GM10847 (cell line): ENCODE measurements at regions not wholly inside any gene's neighbourhood (a gene's known extent, or its start where the extent isn't known, plus 50 kb on each side); places are given as distances from the start of the nearest gene placed in this dataset.

Source experiments
- POLR2A ChIP-seq: IDR thresholded peaks from 2 replicates; pipeline ENCODE4 v1.6.1; 2011; ENCODE audit not compliant: insufficient read length; ENCODE audit errors: extremely low read depth

DNA sequence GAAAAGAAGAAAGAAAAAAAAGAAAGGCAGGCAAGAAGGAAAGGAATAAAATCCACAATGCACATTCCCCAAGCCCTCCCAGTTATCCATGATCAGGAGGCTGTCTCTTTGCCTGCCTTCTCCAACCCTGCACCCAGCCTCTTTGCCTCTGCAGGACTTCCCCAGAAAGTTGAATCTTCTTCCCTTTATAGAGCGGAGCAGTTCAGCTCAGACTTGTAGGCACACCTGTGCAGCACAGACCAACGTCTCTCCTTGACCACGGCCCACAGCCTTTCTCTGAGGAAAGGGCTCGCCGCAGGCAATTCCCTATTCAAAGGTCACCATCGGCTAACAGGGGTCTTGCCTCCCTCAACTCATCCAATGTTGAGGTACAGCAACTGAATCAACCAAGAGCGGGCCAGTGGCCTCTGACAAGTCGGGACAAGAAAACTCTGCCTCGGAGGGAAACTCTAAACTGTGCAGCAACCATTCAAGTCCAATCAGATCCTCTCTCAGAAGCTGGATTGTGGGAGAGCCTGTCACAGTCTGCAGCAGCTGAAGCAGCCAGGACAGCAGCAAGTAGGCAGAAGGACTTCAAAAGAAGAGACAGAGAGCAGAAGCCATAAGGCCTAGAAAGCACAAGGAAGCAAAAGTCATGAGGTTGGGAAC is 529.2 kb upstream of the JARID2 start:
- TF ChIP-seq POLR2A: no peak

GRCh38 chr6:14717307-14717706 is 528.6 kb upstream of the JARID2 start:
- no peak for TF ChIP-seq POLR2A

DNA sequence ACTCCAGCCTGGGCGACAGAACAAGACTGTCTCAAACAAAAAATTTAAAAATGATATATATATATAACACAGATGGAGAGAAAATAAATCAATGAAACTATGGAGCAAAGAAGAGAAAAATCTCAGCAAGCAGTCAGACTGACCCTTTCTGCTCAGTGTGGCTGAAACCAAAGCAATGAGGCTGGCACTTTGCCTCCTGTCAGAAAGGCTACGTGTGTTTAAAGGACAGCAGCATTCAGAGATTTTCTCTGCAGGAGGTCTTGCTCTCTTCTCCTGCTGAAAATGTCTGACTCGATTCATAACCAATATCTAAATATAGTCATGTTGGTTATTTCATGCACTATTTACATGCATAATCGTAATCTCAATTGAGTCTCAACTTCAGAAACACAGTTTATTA is 527.0 kb upstream of the JARID2 start:
- no peak for TF ChIP-seq POLR2A

- TF ChIP-seq POLR2A: no peak
Observed at GRCh38 chr6:14719270-14719669, 526.6 kb upstream of the JARID2 start.

GRCh38 chr6:14720411-14721102 is 525.3 kb upstream of the JARID2 start:
- TF ChIP-seq POLR2A: no peak

DNA sequence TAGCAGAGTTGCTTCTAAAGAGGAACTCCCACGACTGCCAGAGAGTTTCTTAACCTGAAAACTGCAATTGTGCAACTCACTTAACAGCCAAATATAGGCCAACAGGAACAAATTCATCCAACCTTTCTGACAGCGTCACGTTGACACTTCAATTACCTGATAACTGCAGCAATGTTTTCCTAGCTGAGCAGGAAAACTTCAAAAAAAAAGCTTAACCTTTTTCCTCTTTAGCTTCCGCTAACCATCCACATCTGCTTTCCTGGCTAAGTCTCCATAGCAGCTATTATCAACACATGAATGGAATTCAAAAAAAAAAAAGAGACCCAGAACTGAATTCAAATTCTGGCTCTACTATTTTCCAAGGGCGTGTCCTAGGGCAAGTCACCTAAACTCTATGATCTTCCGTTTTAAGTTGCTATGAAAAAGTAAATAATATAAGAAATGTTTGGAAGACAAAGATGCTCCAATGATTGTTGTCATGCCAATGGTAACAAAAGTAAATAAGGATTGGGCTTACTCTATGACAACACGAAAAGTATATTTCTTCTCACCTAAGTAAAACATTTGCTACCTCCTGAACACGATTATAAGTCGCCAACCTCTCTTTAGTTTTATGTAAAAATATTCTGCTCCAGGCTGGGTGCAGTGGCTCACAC is 524.6 kb upstream of the JARID2 start:
- no peak for TF ChIP-seq POLR2A

- TF ChIP-seq POLR2A: no peak
Observed at GRCh38 chr6:14722001-14722562, 523.8 kb upstream of the JARID2 start.

- no peak for TF ChIP-seq POLR2A
Observed at GRCh38 chr6:14722704-14723103, 523.2 kb upstream of the JARID2 start.

DNA sequence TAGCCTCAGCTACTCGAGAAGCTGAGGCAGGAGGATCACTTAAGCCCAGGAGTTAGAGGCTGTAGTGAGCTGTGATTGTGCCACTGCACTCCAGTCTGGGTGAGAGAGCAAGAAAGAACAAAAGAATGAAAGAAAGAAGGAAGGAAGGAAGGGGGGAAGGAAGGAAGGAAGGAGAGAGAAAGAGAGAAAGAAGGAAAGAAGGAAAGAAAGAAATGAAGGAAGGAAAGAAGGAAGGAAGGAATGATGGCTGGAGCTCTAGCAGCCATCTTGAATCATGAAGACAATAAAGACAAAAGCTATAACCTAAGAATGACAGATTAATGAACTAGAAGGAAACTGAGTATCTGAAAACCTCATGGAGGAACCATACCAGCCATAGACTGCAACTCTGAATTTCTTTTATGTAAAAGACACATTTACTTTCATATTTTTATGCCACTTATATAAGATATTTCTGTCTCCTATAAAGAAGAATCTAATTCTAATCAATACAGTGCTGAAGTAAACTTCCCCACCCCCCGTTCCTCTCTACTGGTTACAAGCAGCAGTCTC is 522.3 kb upstream of the JARID2 start:
- TF ChIP-seq POLR2A: no peak

DNA sequence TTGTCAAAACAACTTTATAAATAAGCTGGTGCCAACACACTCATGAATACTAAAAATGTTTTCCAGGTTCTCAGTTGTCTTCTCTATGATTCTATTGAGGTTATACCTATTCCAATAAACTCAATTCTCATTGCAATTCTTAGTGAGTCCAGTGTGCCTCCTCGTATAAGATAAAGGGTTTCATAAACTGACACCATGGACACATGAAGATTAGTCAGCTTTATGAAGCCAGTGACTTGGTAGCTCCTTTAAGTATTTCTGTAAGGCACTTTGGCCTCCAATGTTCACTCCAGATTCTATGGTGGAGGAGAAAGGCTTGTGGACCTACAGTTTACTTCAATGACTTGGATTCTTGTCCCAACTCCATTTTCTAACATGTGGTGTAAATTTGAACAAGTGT is 521.3 kb upstream of the JARID2 start:
- TF ChIP-seq POLR2A: no peak

DNA sequence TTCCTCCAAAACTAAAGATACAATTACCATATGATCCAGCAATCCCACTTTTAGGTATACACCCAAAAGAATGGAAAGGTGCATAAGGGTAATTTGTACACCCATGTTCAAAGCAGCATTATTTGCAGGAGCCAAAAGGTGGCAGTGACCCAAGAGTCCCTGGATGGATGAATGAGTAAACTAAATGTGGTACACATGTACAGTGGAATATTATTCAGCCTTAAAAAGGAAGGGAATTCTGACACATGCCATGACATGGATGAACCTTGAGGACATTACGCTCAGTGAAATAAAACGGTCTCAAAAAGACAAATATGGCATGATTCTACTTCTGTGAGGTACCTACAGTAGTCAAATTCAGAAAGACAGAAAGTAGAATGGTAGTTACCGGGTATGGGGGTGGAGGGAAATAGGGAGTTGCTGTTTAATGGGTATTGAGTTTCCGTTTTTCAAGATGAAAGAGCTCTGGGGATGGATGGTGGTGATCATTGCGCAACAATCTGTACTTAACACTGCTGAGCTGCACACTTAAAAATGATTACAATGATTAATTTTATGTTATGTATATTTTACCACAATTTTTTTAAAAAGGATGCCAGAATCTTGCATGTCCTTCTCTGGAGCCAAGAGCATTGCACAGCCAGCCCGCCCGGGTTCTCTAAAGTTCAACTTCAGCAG is 518.9 kb upstream of the JARID2 start:
- no peak for TF ChIP-seq POLR2A

- TF ChIP-seq POLR2A: no peak
Observed at GRCh38 chr6:14727494-14728395, 518.1 kb upstream of the JARID2 start.

DNA sequence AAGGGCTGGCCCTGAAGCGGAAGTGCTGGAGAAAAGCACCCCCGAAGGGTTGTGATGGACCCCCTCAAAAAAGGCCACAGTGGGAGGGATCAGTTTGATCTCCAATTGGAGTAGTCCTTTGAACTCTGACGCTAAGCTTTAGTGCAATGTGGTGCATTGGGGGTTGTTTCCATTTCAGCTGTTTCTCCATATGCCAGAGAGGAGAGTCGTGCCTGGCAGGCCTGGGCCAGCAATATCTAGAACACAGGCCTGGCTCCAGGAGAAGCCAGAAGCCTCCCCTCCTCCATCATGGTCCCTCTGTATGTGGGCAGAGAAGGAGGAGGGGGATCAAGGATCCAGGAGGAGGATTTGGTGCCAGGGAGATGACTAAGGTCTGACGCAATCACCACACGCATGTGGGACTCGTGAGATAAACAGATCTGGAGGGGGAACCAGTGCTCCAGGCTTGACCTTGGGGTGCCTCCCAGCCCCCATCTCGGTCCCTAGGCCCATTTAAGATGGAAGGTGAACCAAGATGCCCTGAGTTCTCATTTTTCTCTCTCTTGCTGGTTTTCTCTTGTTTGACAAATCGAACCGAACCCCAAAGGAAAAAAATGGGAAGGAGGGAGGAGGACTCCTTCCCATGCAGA is 517.4 kb upstream of the JARID2 start:
- TF ChIP-seq POLR2A: no peak

GRCh38 chr6:14729129-14729871 is 516.6 kb upstream of the JARID2 start:
- TF ChIP-seq POLR2A: no peak

- no peak for TF ChIP-seq POLR2A
Observed at GRCh38 chr6:14730654-14731053, 515.2 kb upstream of the JARID2 start.
